Brain microvascular endothelial cell (primary cell): ENCODE measurements at regions not wholly inside any gene's neighbourhood (a gene's known extent, or its start where the extent isn't known, plus 50 kb on each side); places are given as distances from the start of the nearest gene placed in this dataset.
"Not testable (repeated sequence)": the region's sequence is repeated elsewhere in the genome, so short reads cannot be mapped to it uniquely, and the experiment has no call there.

Source experiments
- DNase-seq: peaks from one replicate; pipeline ENCODE4 v3.0.0-alpha.2; 2020
- H3K27ac ChIP-seq: fragments of 250-450 bp; sonication (Bioruptor Pico); 2 replicates; pipeline ENCODE4 v1.5.1; 2020; ENCODE audit warnings: mild to moderate bottlenecking, moderate library complexity
- H3K27me3 ChIP-seq: fragments of 250-450 bp; sonication (Bioruptor Pico); replicated peaks from 2 replicates; pipeline ENCODE4 v1.5.1; 2020; ENCODE audit warnings: mild to moderate bottlenecking
- H3K36me3 ChIP-seq: fragments of 250-450 bp; sonication (Bioruptor Pico); replicated peaks from 2 replicates; pipeline ENCODE4 v1.5.1; 2020; ENCODE audit warnings: mild to moderate bottlenecking
- H3K4me3 ChIP-seq: 2 replicates; pipeline ENCODE4 v1.5.1; 2011; ENCODE audit warnings: low read depth, mild to moderate bottlenecking, control low read depth, low read length, moderate library complexity
- in situ Hi-C: cut with HindIII; loops from 2 replicates; pipeline ENCODE4 v1.10.0; 2017; ENCODE audit warnings: low sequenced_read_pairs, low pct_ligation_motif_present
- TF ChIP-seq, protein P1 (sequence below): IDR thresholded peaks from 2 replicates; pipeline ENCODE4 v1.5.1; 2011; ENCODE audit warnings: low read depth, mild to moderate bottlenecking, moderate library complexity, low read length, control low read depth, inconsistent platforms; ENCODE audit errors: missing control alignments

DNA sequence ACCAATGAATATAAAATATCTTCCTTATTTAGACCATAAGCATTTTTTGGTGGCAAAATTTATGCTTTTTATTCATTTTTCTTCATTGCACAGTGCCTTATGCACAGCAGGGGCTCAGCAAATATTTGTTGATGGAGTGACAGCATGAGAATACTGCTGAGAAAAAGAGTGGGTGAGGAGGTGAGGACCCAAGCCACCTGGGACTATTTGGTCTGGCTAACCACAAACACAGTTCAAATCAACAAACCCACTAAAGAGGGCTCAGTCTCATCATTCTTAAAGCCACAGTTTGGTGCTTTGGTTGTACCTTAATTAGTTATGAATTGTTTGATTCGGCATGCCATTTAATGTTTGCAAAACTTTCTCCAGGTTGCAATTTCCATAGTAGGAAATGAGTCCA, 183.5 kb upstream of the ZNF521 start:
- in situ Hi-C loops = no loop called here
- Histone ChIP-seq H3K27ac (no peak overlapping the region), H3K4me3 (no peak overlapping the region), H3K36me3 (no peaks in the 10 kb centered on the region), H3K27me3 (no peaks in the 10 kb centered on the region)
- TF ChIP-seq, protein P1, sequence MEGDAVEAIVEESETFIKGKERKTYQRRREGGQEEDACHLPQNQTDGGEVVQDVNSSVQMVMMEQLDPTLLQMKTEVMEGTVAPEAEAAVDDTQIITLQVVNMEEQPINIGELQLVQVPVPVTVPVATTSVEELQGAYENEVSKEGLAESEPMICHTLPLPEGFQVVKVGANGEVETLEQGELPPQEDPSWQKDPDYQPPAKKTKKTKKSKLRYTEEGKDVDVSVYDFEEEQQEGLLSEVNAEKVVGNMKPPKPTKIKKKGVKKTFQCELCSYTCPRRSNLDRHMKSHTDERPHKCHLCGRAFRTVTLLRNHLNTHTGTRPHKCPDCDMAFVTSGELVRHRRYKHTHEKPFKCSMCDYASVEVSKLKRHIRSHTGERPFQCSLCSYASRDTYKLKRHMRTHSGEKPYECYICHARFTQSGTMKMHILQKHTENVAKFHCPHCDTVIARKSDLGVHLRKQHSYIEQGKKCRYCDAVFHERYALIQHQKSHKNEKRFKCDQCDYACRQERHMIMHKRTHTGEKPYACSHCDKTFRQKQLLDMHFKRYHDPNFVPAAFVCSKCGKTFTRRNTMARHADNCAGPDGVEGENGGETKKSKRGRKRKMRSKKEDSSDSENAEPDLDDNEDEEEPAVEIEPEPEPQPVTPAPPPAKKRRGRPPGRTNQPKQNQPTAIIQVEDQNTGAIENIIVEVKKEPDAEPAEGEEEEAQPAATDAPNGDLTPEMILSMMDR = no peak
- DNase-seq = no peak

DNA sequence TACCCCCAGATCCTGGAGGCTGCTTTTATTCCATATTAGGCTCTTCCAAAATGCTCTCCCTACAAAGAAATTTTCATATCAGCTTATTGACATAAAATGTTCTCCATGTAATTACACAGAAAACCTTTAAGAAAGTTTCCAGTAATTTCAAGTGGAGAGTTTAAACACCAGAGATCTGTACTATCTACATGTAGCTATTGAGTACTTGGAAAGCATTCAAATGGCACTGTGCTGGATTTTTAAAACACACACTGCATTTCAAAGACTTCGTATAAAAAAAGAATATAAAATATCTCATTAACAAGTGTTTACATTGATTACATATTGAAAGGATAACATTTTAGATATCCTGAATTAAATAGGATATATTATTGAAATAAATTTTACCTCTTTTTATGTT, 182.4 kb upstream of the ZNF521 start:
- TF ChIP-seq, protein P1 = no peak
- no peak for DNase-seq
- no peak overlapping the region for H3K27ac ChIP-seq
- in situ Hi-C loops = no loop called here
- no peaks in the 10 kb centered on the region for H3K27me3 ChIP-seq
- no peak overlapping the region for H3K4me3 ChIP-seq
- H3K36me3 ChIP-seq = no peaks in the 10 kb centered on the region

DNA sequence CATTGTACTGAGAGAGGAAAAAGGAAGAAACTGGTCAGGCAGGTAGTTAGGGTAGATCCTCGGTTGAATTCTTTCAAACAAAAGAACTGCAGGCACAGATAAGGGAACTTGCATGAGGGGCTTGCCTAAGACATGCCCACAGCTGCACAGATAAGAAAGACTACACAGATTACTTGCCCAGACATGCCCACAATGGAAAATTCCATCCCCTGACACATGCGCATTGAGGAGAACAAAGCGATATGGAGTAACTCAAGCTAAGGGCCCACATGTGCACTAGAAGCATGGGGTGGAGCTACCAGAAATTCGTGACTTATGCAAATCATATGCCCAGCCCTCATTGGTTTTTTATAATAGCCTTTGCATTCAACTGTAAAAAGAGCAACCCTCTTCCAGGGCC, 181.3 kb upstream of the ZNF521 start:
- DNase-seq = no peak
- TF ChIP-seq, protein P1 = no peak
- no peak overlapping the region for H3K4me3 ChIP-seq
- H3K27me3 ChIP-seq = no peaks in the 10 kb centered on the region
- no peaks in the 10 kb centered on the region for H3K36me3 ChIP-seq
- H3K27ac ChIP-seq = no peak overlapping the region
- in situ Hi-C loops = no loop called here

DNA sequence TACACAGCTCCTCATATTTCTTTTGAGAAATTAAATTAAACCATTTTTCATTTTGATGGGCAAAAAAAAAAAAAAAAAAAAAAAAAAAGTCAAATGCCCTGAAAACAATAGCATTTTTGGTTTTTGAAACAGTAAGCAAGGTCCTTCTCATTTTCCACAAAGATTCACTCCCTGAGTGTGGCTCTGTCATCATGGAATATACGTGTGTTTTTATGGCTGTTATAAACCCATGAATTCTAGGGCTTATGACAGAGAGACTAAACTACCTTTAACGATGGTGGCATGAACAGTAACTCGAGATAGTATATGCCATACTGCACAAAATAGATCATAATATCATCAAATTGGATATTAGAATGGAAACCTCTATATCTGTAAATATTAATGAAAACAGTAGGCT, 179.2 kb upstream of the ZNF521 start:
- in situ Hi-C loops = no loop called here
- TF ChIP-seq, protein P1 = no peak
- no peak for DNase-seq
- no peaks in the 10 kb centered on the region for H3K36me3 ChIP-seq
- H3K27ac ChIP-seq = no peak overlapping the region
- H3K4me3 ChIP-seq = no peak overlapping the region
- H3K27me3 ChIP-seq = no peaks in the 10 kb centered on the region

DNA sequence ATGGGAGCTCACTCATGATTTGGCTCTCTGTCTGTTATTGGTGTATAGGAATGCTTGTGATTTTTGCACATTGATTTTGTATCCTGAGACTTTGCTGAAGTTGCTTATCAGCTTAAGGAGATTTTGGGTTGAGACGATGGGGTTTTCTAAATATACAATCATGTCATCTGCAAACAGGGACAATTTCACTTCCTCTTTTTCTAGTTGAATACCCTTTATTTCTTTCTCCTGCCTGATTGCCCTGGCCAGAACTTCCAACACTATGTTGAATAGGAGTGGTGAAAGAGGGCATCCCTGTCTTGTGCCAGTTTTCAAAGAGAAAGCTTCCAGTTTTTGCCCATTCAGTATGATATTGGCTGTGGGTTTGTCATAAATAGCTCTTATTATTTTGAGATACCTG, 173.8 kb upstream of the ZNF521 start:
- in situ Hi-C loops, H3K27me3 ChIP-seq, H3K27ac ChIP-seq, DNase-seq, H3K36me3 ChIP-seq, H3K4me3 ChIP-seq: not testable (repeated sequence)

DNA sequence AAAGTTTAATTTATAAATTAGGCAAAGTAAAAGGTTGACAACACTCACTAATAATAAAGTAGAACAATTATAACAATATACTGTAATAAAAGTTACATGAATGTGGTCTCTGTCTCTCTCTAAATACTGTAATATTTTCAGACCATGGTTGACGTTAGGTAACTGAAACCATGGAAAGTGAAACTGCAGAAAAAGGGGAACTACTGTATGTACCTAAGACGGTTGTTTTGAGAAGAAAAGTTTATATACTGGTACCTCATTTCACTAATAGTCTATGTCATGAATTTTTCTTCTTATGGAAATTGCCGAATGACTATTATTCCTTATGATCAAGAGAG, 166.7 kb upstream of the ZNF521 start:
- TF ChIP-seq, protein P1 = no peak
- in situ Hi-C loops = no loop called here
- Histone ChIP-seq H3K27ac (no peak overlapping the region), H3K36me3 (no peaks in the 10 kb centered on the region), H3K27me3 (no peaks in the 10 kb centered on the region), H3K4me3 (no peak overlapping the region)
- DNase-seq = no peak
